WTC11 (cell line): ENCODE measurements at regions not wholly inside any gene's neighbourhood (a gene's known extent, or its start where the extent isn't known, plus 50 kb on each side); places are given as distances from the start of the nearest gene placed in this dataset.

ENCODE experiments used
- ATAC-seq: fragments of 200-7000 bp; cut with Tn5 transposase; 2 replicates; pipeline ENCODE4 v1.10.0; 2021; ENCODE audit warnings: mild to moderate bottlenecking, moderate library complexity
- CTCF ChIA-PET: fragments of 300-600 bp; sonication (Branson Sonifier 250); formaldehyde crosslinking; loops from one replicate; lab custom pipeline; 2021; ENCODE audit warnings: antibody characterized with exemption; lab: Charles Lee
- POLR2A ChIA-PET: fragments of 350-600 bp; sonication (Branson Sonifier 250); formaldehyde crosslinking; loops from one replicate; lab custom pipeline; 2021; ENCODE audit warnings: antibody characterized with exemption; lab: Charles Lee
- DNase-seq: peaks from one replicate; pipeline ENCODE4 v3.0.0; 2021; ENCODE audit warnings: low spot score
- H3K27ac Mint-ChIP-seq: 2 replicates; pipeline ENCODE4 v1.8.0; 2021; ENCODE audit warnings: mixed read lengths
- H3K27me3 Mint-ChIP-seq: 2 replicates; pipeline ENCODE4 v1.8.0; 2021; ENCODE audit warnings: low read depth, mild to moderate bottlenecking, moderate library complexity, mixed read lengths
- H3K36me3 Mint-ChIP-seq: 2 replicates; pipeline ENCODE4 v1.8.0; 2021; ENCODE audit warnings: mixed read lengths
- H3K4me1 Mint-ChIP-seq: 2 replicates; pipeline ENCODE4 v1.8.0; 2022; ENCODE audit warnings: mixed read lengths
- H3K4me3 Mint-ChIP-seq: 2 replicates; pipeline ENCODE4 v1.8.0; 2021; ENCODE audit warnings: mild to moderate bottlenecking, moderate library complexity, mixed read lengths
- H3K9me3 Mint-ChIP-seq: 2 replicates; pipeline ENCODE4 v1.8.0; 2021; ENCODE audit warnings: mixed read lengths
- ATF1 ChIP-seq: sonication (generic); formaldehyde crosslinking; IDR thresholded peaks from 2 replicates; pipeline ENCODE4 v1.8.1; 2023; ENCODE audit warnings: mild to moderate bottlenecking, moderate library complexity, missing genetic modification reagents
- CBFB ChIP-seq: sonication (generic); formaldehyde crosslinking; IDR thresholded peaks from 2 replicates; pipeline ENCODE4 v1.8.1; 2022; ENCODE audit warnings: mild to moderate bottlenecking, low read depth, missing genetic modification reagents
- ESRRA ChIP-seq: sonication (generic); formaldehyde crosslinking; IDR thresholded peaks from 2 replicates; pipeline ENCODE4 v1.8.1; 2022; ENCODE audit warnings: mild to moderate bottlenecking, missing genetic modification reagents, borderline replicate concordance
- ETV6 ChIP-seq: sonication (generic); formaldehyde crosslinking; IDR thresholded peaks from 2 replicates; pipeline ENCODE4 v1.8.1; 2022; ENCODE audit warnings: mild to moderate bottlenecking, missing genetic modification reagents
- GRHL2 ChIP-seq: fragments of 250-450 bp; sonication (Bioruptor Pico); IDR thresholded peaks from 2 replicates; pipeline ENCODE4 v1.8.0; 2022; ENCODE audit warnings: mild to moderate bottlenecking, moderate library complexity; ENCODE audit not compliant: insufficient replicate concordance, severe bottlenecking
- GTF2I ChIP-seq: fragments of 250-450 bp; sonication (Bioruptor Pico); conservative IDR thresholded peaks from 2 replicates; pipeline ENCODE4 v1.4.0; 2021; ENCODE audit warnings: mild to moderate bottlenecking
- OVOL2 ChIP-seq: fragments of 250-450 bp; sonication (Bioruptor Pico); IDR thresholded peaks from 2 replicates; pipeline ENCODE4 v1.9.0; 2021; ENCODE audit warnings: mild to moderate bottlenecking, borderline replicate concordance
- PRRX2 ChIP-seq: fragments of 250-450 bp; sonication (Bioruptor Pico); IDR thresholded peaks from 2 replicates; pipeline ENCODE4 v1.8.0; 2021; ENCODE audit warnings: mild to moderate bottlenecking
- SMAD3 ChIP-seq: sonication (generic); formaldehyde crosslinking; IDR thresholded peaks from 2 replicates; pipeline ENCODE4 v1.8.0; 2022; ENCODE audit warnings: missing genetic modification reagents, mild to moderate bottlenecking, borderline replicate concordance
- ZNF121 ChIP-seq: sonication (generic); formaldehyde crosslinking; IDR thresholded peaks from 2 replicates; pipeline ENCODE4 v1.8.0; 2023; ENCODE audit warnings: missing genetic modification reagents
- ZNF232 ChIP-seq: sonication (generic); formaldehyde crosslinking; IDR thresholded peaks from 2 replicates; pipeline ENCODE4 v1.8.0; 2022; ENCODE audit warnings: mild to moderate bottlenecking, missing genetic modification reagents
- ZNF317 ChIP-seq: sonication (generic); formaldehyde crosslinking; IDR thresholded peaks from 2 replicates; pipeline ENCODE4 v1.8.1; 2023; ENCODE audit warnings: low read depth, mild to moderate bottlenecking, moderate library complexity, missing genetic modification reagents, borderline replicate concordance
- ZNF423 ChIP-seq: fragments of 250-450 bp; sonication (Bioruptor Pico); IDR thresholded peaks from 2 replicates; pipeline ENCODE4 v2.1.2; 2022; ENCODE audit warnings: mild to moderate bottlenecking, moderate library complexity
- ZNF671 ChIP-seq: fragments of 250-450 bp; sonication (Bioruptor Pico); IDR thresholded peaks from 2 replicates; pipeline ENCODE4 v1.8.0; 2021; ENCODE audit warnings: mild to moderate bottlenecking
- TF ChIP-seq, protein P1 (sequence below): sonication (generic); formaldehyde crosslinking; IDR thresholded peaks from 2 replicates; pipeline ENCODE4 v1.8.0; 2022; ENCODE audit warnings: missing genetic modification reagents
- TF ChIP-seq, protein P2 (sequence below): fragments of 250-450 bp; sonication (Bioruptor Pico); conservative IDR thresholded peaks from 2 replicates; pipeline ENCODE4 v1.9.0; 2021; ENCODE audit warnings: mild to moderate bottlenecking
- TF ChIP-seq, protein P3 (sequence below): sonication (generic); formaldehyde crosslinking; IDR thresholded peaks from 2 replicates; pipeline ENCODE4 v1.8.1; 2022; ENCODE audit warnings: mild to moderate bottlenecking, moderate library complexity, missing genetic modification reagents
- TF ChIP-seq, protein P4 (sequence below): fragments of 250-450 bp; sonication (Bioruptor Pico); IDR thresholded peaks from 2 replicates; pipeline ENCODE4 v2.1.2; 2022; ENCODE audit warnings: mild to moderate bottlenecking, moderate library complexity
- TF ChIP-seq, protein P5 (sequence below): sonication (generic); formaldehyde crosslinking; IDR thresholded peaks from 2 replicates; pipeline ENCODE4 v1.8.0; 2023; ENCODE audit warnings: missing genetic modification reagents
- TF ChIP-seq, protein P6 (sequence below): sonication (generic); formaldehyde crosslinking; IDR thresholded peaks from 2 replicates; pipeline ENCODE4 v1.8.1; 2023; ENCODE audit warnings: mild to moderate bottlenecking, missing genetic modification reagents, moderate library complexity
- TF ChIP-seq, protein P7 (sequence below): sonication (generic); formaldehyde crosslinking; IDR thresholded peaks from 2 replicates; pipeline ENCODE4 v1.8.1; 2022; ENCODE audit warnings: low read depth, mild to moderate bottlenecking, moderate library complexity, missing genetic modification reagents, borderline replicate concordance
- TF ChIP-seq, protein P8 (sequence below): sonication (generic); formaldehyde crosslinking; IDR thresholded peaks from 2 replicates; pipeline ENCODE4 v1.8.1; 2023; ENCODE audit warnings: mild to moderate bottlenecking, missing genetic modification reagents, moderate library complexity

DNA sequence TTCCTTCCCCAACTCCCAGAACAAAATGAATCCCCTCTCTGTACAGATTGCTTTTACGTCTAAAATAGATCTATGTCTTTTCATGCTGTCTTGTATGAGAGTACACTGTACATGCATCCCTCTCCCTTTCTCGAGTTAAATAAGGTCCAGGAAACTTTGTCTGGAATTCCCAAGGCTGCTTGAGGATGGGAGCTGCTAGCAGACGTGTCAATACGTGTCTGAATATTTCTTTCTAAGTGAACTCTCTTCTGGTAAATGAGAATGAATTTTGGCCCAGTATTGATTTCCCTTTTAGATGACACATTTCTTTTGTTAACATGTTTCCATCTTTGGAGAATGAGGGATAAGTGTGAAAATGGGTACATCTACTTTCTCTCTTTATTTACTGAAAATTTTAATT, 59.6 kb upstream of the GAS1 start (continued):
- TF ChIP-seq, protein P1, sequence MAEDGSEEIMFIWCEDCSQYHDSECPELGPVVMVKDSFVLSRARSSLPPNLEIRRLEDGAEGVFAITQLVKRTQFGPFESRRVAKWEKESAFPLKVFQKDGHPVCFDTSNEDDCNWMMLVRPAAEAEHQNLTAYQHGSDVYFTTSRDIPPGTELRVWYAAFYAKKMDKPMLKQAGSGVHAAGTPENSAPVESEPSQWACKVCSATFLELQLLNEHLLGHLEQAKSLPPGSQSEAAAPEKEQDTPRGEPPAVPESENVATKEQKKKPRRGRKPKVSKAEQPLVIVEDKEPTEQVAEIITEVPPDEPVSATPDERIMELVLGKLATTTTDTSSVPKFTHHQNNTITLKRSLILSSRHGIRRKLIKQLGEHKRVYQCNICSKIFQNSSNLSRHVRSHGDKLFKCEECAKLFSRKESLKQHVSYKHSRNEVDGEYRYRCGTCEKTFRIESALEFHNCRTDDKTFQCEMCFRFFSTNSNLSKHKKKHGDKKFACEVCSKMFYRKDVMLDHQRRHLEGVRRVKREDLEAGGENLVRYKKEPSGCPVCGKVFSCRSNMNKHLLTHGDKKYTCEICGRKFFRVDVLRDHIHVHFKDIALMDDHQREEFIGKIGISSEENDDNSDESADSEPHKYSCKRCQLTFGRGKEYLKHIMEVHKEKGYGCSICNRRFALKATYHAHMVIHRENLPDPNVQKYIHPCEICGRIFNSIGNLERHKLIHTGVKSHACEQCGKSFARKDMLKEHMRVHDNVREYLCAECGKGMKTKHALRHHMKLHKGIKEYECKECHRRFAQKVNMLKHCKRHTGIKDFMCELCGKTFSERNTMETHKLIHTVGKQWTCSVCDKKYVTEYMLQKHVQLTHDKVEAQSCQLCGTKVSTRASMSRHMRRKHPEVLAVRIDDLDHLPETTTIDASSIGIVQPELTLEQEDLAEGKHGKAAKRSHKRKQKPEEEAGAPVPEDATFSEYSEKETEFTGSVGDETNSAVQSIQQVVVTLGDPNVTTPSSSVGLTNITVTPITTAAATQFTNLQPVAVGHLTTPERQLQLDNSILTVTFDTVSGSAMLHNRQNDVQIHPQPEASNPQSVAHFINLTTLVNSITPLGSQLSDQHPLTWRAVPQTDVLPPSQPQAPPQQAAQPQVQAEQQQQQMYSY (CRISPR knock-in tag) = no peak
- TF ChIP-seq ESRRA (CRISPR knock-in tag) = no peak
- TF ChIP-seq, protein P2, sequence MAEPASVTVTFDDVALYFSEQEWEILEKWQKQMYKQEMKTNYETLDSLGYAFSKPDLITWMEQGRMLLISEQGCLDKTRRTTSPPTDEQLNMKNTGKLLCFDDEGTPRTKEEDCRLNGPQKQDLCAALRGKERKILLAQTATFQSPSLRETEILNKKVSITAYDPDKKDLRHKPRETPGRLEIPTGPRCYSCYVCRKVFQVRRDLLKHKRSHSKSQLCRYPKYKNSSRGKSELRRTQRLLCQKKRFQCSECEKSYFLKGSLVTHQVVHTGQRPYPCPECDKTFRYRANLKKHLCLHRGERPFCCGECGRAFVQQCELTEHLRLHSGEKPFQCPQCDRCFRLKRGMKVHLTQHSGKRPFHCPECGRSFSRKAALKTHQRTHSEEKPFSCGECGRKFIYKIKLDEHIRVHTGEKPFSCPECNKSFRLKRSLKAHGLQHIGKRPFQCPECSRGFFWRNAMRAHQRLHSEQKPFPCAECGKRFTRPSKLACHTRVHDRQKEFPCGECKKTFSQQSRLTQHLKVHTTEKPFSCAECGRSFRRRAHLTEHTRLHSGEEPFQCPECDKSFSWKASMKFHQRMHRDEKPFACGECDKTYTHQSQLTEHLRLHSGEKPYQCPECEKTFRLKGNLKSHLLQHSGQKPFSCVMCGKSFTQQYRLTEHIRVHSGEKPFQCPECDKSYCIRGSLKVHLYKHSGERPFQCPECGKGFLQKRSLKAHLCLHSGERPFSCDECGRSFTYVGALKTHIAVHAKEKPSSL (CRISPR knock-in tag) = no peak
- TF ChIP-seq SMAD3 (CRISPR knock-in tag) = no peak
- TF ChIP-seq, protein P3, sequence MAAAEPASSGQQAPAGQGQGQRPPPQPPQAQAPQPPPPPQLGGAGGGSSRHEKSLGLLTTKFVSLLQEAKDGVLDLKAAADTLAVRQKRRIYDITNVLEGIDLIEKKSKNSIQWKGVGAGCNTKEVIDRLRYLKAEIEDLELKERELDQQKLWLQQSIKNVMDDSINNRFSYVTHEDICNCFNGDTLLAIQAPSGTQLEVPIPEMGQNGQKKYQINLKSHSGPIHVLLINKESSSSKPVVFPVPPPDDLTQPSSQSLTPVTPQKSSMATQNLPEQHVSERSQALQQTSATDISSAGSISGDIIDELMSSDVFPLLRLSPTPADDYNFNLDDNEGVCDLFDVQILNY (CRISPR knock-in tag) = no peak
- no peak for TF ChIP-seq GTF2I (CRISPR knock-in tag)
- TF ChIP-seq, protein P4, sequence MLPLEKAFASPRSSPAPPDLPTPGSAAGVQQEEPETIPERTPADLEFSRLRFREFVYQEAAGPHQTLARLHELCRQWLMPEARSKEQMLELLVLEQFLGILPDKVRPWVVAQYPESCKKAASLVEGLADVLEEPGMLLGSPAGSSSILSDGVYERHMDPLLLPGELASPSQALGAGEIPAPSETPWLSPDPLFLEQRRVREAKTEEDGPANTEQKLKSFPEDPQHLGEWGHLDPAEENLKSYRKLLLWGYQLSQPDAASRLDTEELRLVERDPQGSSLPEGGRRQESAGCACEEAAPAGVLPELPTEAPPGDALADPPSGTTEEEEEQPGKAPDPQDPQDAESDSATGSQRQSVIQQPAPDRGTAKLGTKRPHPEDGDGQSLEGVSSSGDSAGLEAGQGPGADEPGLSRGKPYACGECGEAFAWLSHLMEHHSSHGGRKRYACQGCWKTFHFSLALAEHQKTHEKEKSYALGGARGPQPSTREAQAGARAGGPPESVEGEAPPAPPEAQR (CRISPR knock-in tag) = no peak
- no peak for TF ChIP-seq ZNF317

DNA sequence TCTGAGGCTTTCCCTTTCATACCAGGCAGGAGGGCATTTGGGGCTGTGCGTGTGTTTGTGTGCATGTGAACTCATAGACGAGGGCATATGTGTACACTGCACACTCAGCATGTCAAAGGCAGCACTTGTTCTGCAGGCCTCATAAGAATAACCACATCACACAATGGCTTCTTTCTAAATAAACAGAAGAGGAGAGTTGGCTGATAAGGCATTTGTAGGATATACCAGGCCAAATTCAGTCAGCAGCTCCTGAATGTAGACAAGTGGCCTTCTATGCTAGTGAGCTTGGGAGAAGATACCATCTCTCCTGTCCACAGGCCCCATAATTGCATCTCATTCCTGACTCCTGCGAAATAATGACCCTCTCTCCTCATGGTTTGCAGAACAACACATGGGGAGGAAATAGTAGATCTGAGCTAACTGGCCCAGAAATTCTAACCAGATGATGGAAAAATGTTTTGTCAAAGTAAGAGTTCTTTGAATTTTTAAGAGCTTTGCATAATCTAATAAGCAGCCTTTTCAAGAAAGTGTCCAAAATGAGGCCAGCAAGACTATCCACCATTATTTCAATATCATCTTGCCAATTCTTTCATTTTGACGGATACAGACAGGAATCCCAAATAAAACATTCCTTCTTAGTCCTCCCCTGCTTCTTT, 60.5 kb upstream of the GAS1 start:
- H3K4me1 Mint-ChIP-seq = no peaks in the 10 kb centered on the region
- POLR2A ChIA-PET = no interaction called here
- no peak overlapping the region for H3K27ac Mint-ChIP-seq
- no peaks in the 10 kb centered on the region for H3K36me3 Mint-ChIP-seq
- H3K27me3 Mint-ChIP-seq = no peaks in the 10 kb centered on the region
- peaks cover 3% of the 10 kb centered on the region; the same call in 1 of the 2 replicates for H3K9me3 Mint-ChIP-seq
- CTCF ChIA-PET = no interaction called here
- DNase-seq = no peak
- no peak for ATAC-seq
- no peak overlapping the region for H3K4me3 Mint-ChIP-seq
- TF ChIP-seq, protein P5, sequence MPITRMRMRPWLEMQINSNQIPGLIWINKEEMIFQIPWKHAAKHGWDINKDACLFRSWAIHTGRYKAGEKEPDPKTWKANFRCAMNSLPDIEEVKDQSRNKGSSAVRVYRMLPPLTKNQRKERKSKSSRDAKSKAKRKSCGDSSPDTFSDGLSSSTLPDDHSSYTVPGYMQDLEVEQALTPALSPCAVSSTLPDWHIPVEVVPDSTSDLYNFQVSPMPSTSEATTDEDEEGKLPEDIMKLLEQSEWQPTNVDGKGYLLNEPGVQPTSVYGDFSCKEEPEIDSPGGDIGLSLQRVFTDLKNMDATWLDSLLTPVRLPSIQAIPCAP = no peak
- TF ChIP-seq SMAD3 (CRISPR knock-in tag) (no peak), ZNF423 (CRISPR knock-in tag) (no peak), CBFB (CRISPR knock-in tag) (no peak), ETV6 (no peak), GRHL2 (CRISPR knock-in tag) (no peak), ZNF232 (CRISPR knock-in tag) (no peak), ATF1 (CRISPR knock-in tag) (no peak), ZNF121 (CRISPR knock-in tag) (no peak), OVOL2 (CRISPR knock-in tag) (no peak), PRRX2 (CRISPR knock-in tag) (no peak), ZNF317 (no peak), ZNF671 (no peak)
- TF ChIP-seq, protein P6, sequence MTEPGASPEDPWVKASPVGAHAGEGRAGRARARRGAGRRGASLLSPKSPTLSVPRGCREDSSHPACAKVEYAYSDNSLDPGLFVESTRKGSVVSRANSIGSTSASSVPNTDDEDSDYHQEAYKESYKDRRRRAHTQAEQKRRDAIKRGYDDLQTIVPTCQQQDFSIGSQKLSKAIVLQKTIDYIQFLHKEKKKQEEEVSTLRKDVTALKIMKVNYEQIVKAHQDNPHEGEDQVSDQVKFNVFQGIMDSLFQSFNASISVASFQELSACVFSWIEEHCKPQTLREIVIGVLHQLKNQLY (CRISPR knock-in tag) = no peak
- TF ChIP-seq, protein P4 (CRISPR knock-in tag) = no peak
- TF ChIP-seq, protein P7, sequence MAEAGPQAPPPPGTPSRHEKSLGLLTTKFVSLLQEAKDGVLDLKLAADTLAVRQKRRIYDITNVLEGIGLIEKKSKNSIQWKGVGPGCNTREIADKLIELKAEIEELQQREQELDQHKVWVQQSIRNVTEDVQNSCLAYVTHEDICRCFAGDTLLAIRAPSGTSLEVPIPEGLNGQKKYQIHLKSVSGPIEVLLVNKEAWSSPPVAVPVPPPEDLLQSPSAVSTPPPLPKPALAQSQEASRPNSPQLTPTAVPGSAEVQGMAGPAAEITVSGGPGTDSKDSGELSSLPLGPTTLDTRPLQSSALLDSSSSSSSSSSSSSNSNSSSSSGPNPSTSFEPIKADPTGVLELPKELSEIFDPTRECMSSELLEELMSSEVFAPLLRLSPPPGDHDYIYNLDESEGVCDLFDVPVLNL (CRISPR knock-in tag) = no peak
- TF ChIP-seq, protein P8, sequence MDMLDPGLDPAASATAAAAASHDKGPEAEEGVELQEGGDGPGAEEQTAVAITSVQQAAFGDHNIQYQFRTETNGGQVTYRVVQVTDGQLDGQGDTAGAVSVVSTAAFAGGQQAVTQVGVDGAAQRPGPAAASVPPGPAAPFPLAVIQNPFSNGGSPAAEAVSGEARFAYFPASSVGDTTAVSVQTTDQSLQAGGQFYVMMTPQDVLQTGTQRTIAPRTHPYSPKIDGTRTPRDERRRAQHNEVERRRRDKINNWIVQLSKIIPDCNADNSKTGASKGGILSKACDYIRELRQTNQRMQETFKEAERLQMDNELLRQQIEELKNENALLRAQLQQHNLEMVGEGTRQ (CRISPR knock-in tag) = no peak
